ENCODE measurements at regions not wholly inside any gene's neighbourhood (a gene's known extent, or its start where the extent isn't known, plus 50 kb on each side); places are given as distances from the start of the nearest gene placed in this dataset.
"Not testable (repeated sequence)": the region's sequence is repeated elsewhere in the genome, so short reads cannot be mapped to it uniquely, and the experiment has no call there.

- no peak for DNase-seq
- TF ChIP-seq POLR2A (IDR thresholded peaks at IDR 0.05) (no peak), EP300 (IDR thresholded peaks at IDR 0.05) (no peak), POLR2AphosphoS5 (IDR thresholded peaks at IDR 0.05) (no peak), CTCF (IDR thresholded peaks at IDR 0.05) (no peak)
- 52 to 76% (median 69%) methylated on average over 3 of the region's 3 CpGs for WGBS, 5 donors
- Histone ChIP-seq H3K4me3 (no peak overlapping the region), H3K4me1 (no peaks in the 10 kb centered on the region), H3K36me3 (no peaks in the 10 kb centered on the region), H3K9me3 (peaks cover 0 to 12% (median 7%) of the 10 kb centered on the region in 4 donors), H3K27me3 (no peaks in the 10 kb centered on the region), H3K27ac (no peak overlapping the region)
- intact Hi-C loops (cut with DNase I; ENCODE audit: low total_unique reads): no loop called here
These were observed 124.3 kb downstream of the PCDH10 start for GRCh38 chr4:133273401-133273800.

- DNase-seq: peak in 1 of 2 donors; percentile 7
- no peaks in the 10 kb centered on the region for H3K36me3 ChIP-seq
- no peak overlapping the region for H3K27ac ChIP-seq
- no peaks in the 10 kb centered on the region for H3K4me1 ChIP-seq
- no peak for TF ChIP-seq POLR2AphosphoS5 (IDR thresholded peaks at IDR 0.05)
- no peaks in the 10 kb centered on the region for H3K27me3 ChIP-seq
- intact Hi-C loops (cut with DNase I; ENCODE audit: low total_unique reads): no loop called here
- no peak overlapping the region for H3K4me3 ChIP-seq
- no peaks in the 10 kb centered on the region for H3K9me3 ChIP-seq
- 23 to 45% (median 39%) methylated on average over 2 of the region's 2 CpGs for WGBS, 5 donors
These were observed 121.0 kb downstream of the PCDH10 start for GRCh38 chr4:133270021-133270570.

- no peak for TF ChIP-seq EP300 (IDR thresholded peaks at IDR 0.05)
- intact Hi-C loops (cut with DNase I; ENCODE audit: low total_unique reads): no loop called here
- H3K4me3 ChIP-seq: no peak overlapping the region
- no peaks in the 10 kb centered on the region for H3K36me3 ChIP-seq
- H3K9me3 ChIP-seq: no peaks in the 10 kb centered on the region
- 58 to 79% (median 67%) methylated on average over 17 of the region's 17 CpGs for WGBS, 5 donors
- H3K27ac ChIP-seq: no peak overlapping the region
- no peaks in the 10 kb centered on the region for H3K4me1 ChIP-seq
- H3K27me3 ChIP-seq: no peaks in the 10 kb centered on the region
- DNase-seq: no peak
These were observed 119.1 kb downstream of the PCDH10 start for GRCh38 chr4:133268205-133268604.

GRCh38 chr4:133267506-133267905 lies 118.4 kb downstream of the PCDH10 start:
- H3K9me3 ChIP-seq; DNase-seq; H3K27me3 ChIP-seq; H3K36me3 ChIP-seq; H3K27ac ChIP-seq; intact Hi-C loops (cut with DNase I; ENCODE audit: low total_unique reads); H3K4me1 ChIP-seq; H3K4me3 ChIP-seq: not testable (repeated sequence)
- 59 to 65% (median 62%) methylated on average over 7 of the region's 7 CpGs for WGBS, 5 donors

GRCh38 chr4:133266966-133267365 lies 117.9 kb downstream of the PCDH10 start:
- H3K36me3 ChIP-seq; H3K27me3 ChIP-seq; H3K27ac ChIP-seq; intact Hi-C loops (cut with DNase I; ENCODE audit: low total_unique reads); DNase-seq; H3K9me3 ChIP-seq; H3K4me1 ChIP-seq; H3K4me3 ChIP-seq: not testable (repeated sequence)
- WGBS, 5 donors: 86 to 91% (median 86%) methylated on average over 11 of the region's 11 CpGs

- H3K27me3 ChIP-seq; H3K4me3 ChIP-seq; intact Hi-C loops (cut with DNase I; ENCODE audit: low total_unique reads): not testable (repeated sequence)
These were observed 115.2 kb downstream of the PCDH10 start for GRCh38 chr4:133264251-133264650.

GRCh38 chr4:133263104-133263503 lies 114.0 kb downstream of the PCDH10 start:
- TF ChIP-seq POLR2A (IDR thresholded peaks at IDR 0.05): no peak
- TF ChIP-seq EP300 (IDR thresholded peaks at IDR 0.05): no peak
- TF ChIP-seq CTCF (IDR thresholded peaks at IDR 0.05): no peak
- no peak for TF ChIP-seq POLR2AphosphoS5 (IDR thresholded peaks at IDR 0.05)
- Histone ChIP-seq H3K27ac (no peak overlapping the region), H3K9me3 (no peaks in the 10 kb centered on the region), H3K27me3 (no peaks in the 10 kb centered on the region), H3K4me3 (no peak overlapping the region), H3K36me3 (no peaks in the 10 kb centered on the region), H3K4me1 (no peaks in the 10 kb centered on the region)
- DNase-seq: no peak
- WGBS, 5 donors: 23 to 37% (median 34%) methylated on average over 3 of the region's 3 CpGs
- intact Hi-C loops (cut with DNase I; ENCODE audit: low total_unique reads): no loop called here

More at GRCh38 chr4:133264251-133264650, 115.2 kb downstream of the PCDH10 start:
- not testable (repeated sequence) for H3K4me1 ChIP-seq, H3K36me3 ChIP-seq, DNase-seq, H3K27ac ChIP-seq, H3K9me3 ChIP-seq
- WGBS, 5 donors: 56 to 70% (median 59%) methylated on average over 3 of the region's 3 CpGs
